Lung (tissue), 11 donors: ENCODE measurements at regions not wholly inside any gene's neighbourhood (a gene's known extent, or its start where the extent isn't known, plus 50 kb on each side); places are given as distances from the start of the nearest gene placed in this dataset.

ENCODE experiments used
- ATAC-seq: fragments of 200-7000 bp; cut with Tn5 transposase; one replicate; pipeline ENCODE4 v1.9.1; 2020; ENCODE audit warnings: moderate number of reproducible peaks; ENCODE audit not compliant: insufficient read depth, low FRiP score
- DNase-seq, 3 donors: peaks; one replicate each; pipeline ENCODE4 v3.0.0-alpha.2; 2013 to 2017
- H3K27ac ChIP-seq, 2 donors: one replicate each; pipeline ENCODE4 v1.5.1; 2013; ENCODE audit warnings: mild to moderate bottlenecking in 2 of 2, moderate library complexity in 2 of 2, control low read depth in 1 of 2, inconsistent platforms in 1 of 2, low read depth in 1 of 2, low read length in 1 of 2
- H3K27me3 ChIP-seq, 3 donors: one replicate each; pipeline ENCODE4 v1.5.1; 2013; ENCODE audit warnings: low read length in 2 of 3; ENCODE audit not compliant: control insufficient read depth in 3 of 3, insufficient read depth in 3 of 3
- H3K36me3 ChIP-seq, 4 donors: one replicate each; pipeline ENCODE4 v1.5.1; 2013; ENCODE audit warnings: low read length in 4 of 4, mild to moderate bottlenecking in 1 of 4, moderate library complexity in 1 of 4; ENCODE audit not compliant: control insufficient read depth in 4 of 4, insufficient read depth in 4 of 4
- H3K4me1 ChIP-seq, 5 donors: one replicate each; pipeline ENCODE4 v1.5.1; 2013; ENCODE audit warnings: low read length in 5 of 5, mild to moderate bottlenecking in 2 of 5, moderate library complexity in 1 of 5; ENCODE audit not compliant: control insufficient read depth in 5 of 5, insufficient read depth in 5 of 5
- H3K4me3 ChIP-seq: one replicate; pipeline ENCODE4 v1.5.1; 2013; ENCODE audit warnings: mild to moderate bottlenecking, control low read depth, moderate library complexity
- H3K9ac ChIP-seq, 2 donors: one replicate each; pipeline ENCODE4 v1.5.1; 2013; ENCODE audit warnings: low read length in 2 of 2, control low read depth in 1 of 2; ENCODE audit not compliant: insufficient read depth in 1 of 2
- H3K9me3 ChIP-seq, 4 donors: one replicate each; pipeline ENCODE4 v1.5.1; 2013; ENCODE audit warnings: low read length in 3 of 4, mild to moderate bottlenecking in 1 of 4, moderate library complexity in 1 of 4; ENCODE audit not compliant: control insufficient read depth in 4 of 4, insufficient read depth in 3 of 4
- WGBS, 2 donors: extraction: QIAGEN DNeasy Blood & Tissue Kit; methylation state at CpG; one replicate each; pipeline ENCODE4 v1.1.7; 2013; 5-methylcytosine and 5-hydroxymethylcytosine counted together
- TF ChIP-seq, protein P1 (sequence below): IDR thresholded peaks from 2 replicates; pipeline ENCODE4 v1.5.1; 2012; ENCODE audit warnings: mild to moderate bottlenecking; ENCODE audit errors: control extremely low read depth, extremely low read depth
- donor health status: control.
- donor health status: control.
- donor health status: Bipolar disorder and iron deficiency.
- donor health status: healthy.
- donor health status: DM: yes; HTN: yes; CAD: no.

DNA sequence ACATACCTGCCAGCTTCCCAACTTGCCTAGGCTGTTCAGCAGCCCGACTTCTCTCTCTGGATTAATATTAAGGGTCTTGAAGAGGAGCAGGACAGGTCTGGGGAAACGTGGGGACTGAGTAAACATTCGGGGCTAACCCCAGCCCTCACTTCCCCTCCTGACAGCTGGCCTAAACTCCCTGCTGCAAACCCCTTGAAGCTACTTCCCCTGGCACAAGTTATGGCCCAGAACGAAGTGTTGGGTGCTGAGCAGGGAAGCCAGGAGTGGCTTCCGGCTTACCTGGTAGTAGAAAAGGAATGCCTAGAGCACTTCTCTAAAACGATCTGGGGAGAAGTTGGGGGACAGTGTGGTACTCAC is 200.0 kb downstream of the BCOR start:
- no peak for DNase-seq
- Histone ChIP-seq H3K9me3 (peaks cover 0 to 4% (median 0%) of the 10 kb centered on the region in 4 donors), H3K4me1 (peaks cover 0 to 38% (median 8%) of the 10 kb centered on the region in 5 donors), H3K9ac (no peak overlapping the region), H3K4me3 (no peak overlapping the region), H3K27ac (peak overlapping the region in 1 of 2 donors; percentile 56), H3K27me3 (peaks cover 0 to 3% (median 0%) of the 10 kb centered on the region in 3 donors), H3K36me3 (no peaks in the 10 kb centered on the region)
- TF ChIP-seq, protein P1, sequence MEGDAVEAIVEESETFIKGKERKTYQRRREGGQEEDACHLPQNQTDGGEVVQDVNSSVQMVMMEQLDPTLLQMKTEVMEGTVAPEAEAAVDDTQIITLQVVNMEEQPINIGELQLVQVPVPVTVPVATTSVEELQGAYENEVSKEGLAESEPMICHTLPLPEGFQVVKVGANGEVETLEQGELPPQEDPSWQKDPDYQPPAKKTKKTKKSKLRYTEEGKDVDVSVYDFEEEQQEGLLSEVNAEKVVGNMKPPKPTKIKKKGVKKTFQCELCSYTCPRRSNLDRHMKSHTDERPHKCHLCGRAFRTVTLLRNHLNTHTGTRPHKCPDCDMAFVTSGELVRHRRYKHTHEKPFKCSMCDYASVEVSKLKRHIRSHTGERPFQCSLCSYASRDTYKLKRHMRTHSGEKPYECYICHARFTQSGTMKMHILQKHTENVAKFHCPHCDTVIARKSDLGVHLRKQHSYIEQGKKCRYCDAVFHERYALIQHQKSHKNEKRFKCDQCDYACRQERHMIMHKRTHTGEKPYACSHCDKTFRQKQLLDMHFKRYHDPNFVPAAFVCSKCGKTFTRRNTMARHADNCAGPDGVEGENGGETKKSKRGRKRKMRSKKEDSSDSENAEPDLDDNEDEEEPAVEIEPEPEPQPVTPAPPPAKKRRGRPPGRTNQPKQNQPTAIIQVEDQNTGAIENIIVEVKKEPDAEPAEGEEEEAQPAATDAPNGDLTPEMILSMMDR: no peak
- ATAC-seq: no peak
- 16 to 35% methylated on average over 6 of the region's 6 CpGs for WGBS, 2 donors

DNA sequence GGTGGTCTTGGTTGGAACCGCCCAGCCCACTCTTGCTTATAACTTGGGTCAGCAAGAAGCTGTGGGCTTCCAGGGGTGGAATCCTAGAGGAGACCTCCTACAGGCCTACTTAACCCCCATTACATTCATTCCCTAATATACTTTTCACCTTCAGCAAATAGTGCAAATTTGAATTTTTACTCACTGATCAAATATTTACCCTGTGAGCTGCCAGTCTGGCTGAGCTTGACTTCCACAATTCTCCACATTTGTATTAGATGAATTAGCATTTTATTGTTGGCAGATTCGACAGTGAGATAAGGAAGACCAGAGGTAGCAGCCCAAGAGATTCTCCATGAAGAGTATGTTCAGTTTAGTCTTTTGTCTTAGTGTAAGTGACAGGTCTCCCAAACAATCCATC is 199.6 kb downstream of the BCOR start:
- Histone ChIP-seq H3K9me3 (peaks cover 0 to 4% (median 0%) of the 10 kb centered on the region in 4 donors), H3K4me3 (no peak overlapping the region), H3K4me1 (peaks cover 0 to 38% (median 8%) of the 10 kb centered on the region in 5 donors), H3K36me3 (no peaks in the 10 kb centered on the region), H3K27ac (peak overlapping the region in 1 of 2 donors; percentile 56), H3K9ac (no peak overlapping the region), H3K27me3 (peaks cover 0 to 3% (median 0%) of the 10 kb centered on the region in 3 donors)
- TF ChIP-seq, protein P1: no peak
- no peak for ATAC-seq
- WGBS, 2 donors: 43 to 69% methylated on average over 1 to 2 of the region's 2 CpGs
- no peak for DNase-seq

DNA sequence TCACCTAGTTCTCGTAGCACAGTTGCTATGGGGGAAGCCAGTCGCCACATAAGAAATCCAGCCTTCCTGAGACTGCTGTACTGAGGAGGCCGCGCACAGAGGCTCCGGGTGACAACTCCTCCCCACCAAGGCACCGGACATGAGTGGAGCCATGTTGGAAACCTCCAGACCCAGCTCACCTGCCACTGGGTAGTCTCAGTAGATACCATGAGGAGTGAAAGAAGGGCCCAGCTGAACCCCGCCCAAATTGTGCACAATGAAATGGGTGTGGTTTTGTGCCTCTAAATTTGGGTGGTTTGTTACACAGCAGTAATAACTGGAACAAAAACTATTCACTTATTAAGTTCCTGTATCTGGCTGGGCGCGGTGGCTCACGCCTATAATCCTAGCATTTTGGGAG is 198.7 kb downstream of the BCOR start:
- H3K9ac ChIP-seq: no peak overlapping the region
- H3K4me1 ChIP-seq: peaks cover 0 to 38% (median 7%) of the 10 kb centered on the region in 5 donors
- DNase-seq (no peak), ATAC-seq (no peak)
- peaks cover 0 to 5% (median 0%) of the 10 kb centered on the region in 3 donors for H3K27me3 ChIP-seq
- H3K36me3 ChIP-seq: no peaks in the 10 kb centered on the region
- WGBS, 2 donors: 92 to 95% methylated on average over 10 of the region's 10 CpGs
- no peak overlapping the region for H3K27ac ChIP-seq
- peaks cover 0 to 4% (median 0%) of the 10 kb centered on the region in 4 donors for H3K9me3 ChIP-seq
- no peak overlapping the region for H3K4me3 ChIP-seq
- TF ChIP-seq, protein P1: no peak
